SK-N-SH (cell line): ENCODE measurements at regions not wholly inside any gene's neighbourhood (a gene's known extent, or its start where the extent isn't known, plus 50 kb on each side); places are given as distances from the start of the nearest gene placed in this dataset.

ENCODE experiments used
- EP300 ChIP-seq, 2 experiments: IDR thresholded peaks; 2 replicates each; pipeline versions ENCODE4 v1.4.0 to v1.6.1; 2012; ENCODE audit warnings: borderline replicate concordance in 1 of 2, low read depth in 1 of 2, low read length in 1 of 2
- EZH2phosphoT487 ChIP-seq: fragments of 200-600 bp; sonication (generic); IDR thresholded peaks from 2 replicates; pipeline ENCODE4 v1.6.1; 2017; ENCODE audit warnings: low read depth, mixed run types, mild to moderate bottlenecking, antibody characterized with exemption, moderate library complexity, borderline replicate concordance

GRCh38 chr16:8084302-8084701, 506.0 kb downstream of the TMEM114 start:
- TF ChIP-seq EZH2phosphoT487, result no peak
- TF ChIP-seq EP300 (IDR thresholded peaks at IDR 0.05; ENCODE audit: borderline replicate concordance in 1 of 2, low read depth in 1 of 2, low read length in 1 of 2), result no peak
